ENCODE measurements at regions not wholly inside any gene's neighbourhood (a gene's known extent, or its start where the extent isn't known, plus 50 kb on each side); places are given as distances from the start of the nearest gene placed in this dataset.

GRCh38 chr1:80533093-80533492 lies 1267.6 kb upstream of the ADGRL2 start:
- CTCF ChIA-PET = no interaction called here
- intact Hi-C loops (cut with micrococcal nuclease; ENCODE audit: unreplicated experiment) = no loop called here
- POLR2A ChIA-PET = no interaction called here
- ATAC-seq = no peak
- Histone ChIP-seq H3K27me3 (ENCODE audit: control insufficient read depth, insufficient read depth, low read length) (no peaks in the 10 kb centered on the region), H3K4me3 (ENCODE audit: low read depth in 2 of 2, low read length in 2 of 2) (no peak overlapping the region), H3K36me3 (ENCODE audit: control insufficient read depth, insufficient read depth, low read length) (no peaks in the 10 kb centered on the region), H3K9me3 (ENCODE audit: control insufficient read depth, insufficient read depth, low read depth, low read length) (no peaks in the 10 kb centered on the region), H3K4me1 (ENCODE audit: control insufficient read depth, insufficient read depth, low read length) (no peaks in the 10 kb centered on the region), H3K27ac (ENCODE audit: low read length) (no peak overlapping the region)
- TF ChIP-seq CTCF (IDR thresholded peaks at IDR 0.05) = no peak
- no peak for TF ChIP-seq TCF7L2 (IDR thresholded peaks at IDR 0.05; ENCODE audit: low read depth, low read length)
- no peak for TF ChIP-seq POLR2AphosphoS5 (IDR thresholded peaks at IDR 0.05; ENCODE audit: low read depth, low read length)
- no peak for TF ChIP-seq REST (IDR thresholded peaks at IDR 0.05; ENCODE audit: insufficient read depth in 1 of 2, low read depth in 2 of 2, low read length in 1 of 2)
- TF ChIP-seq SIN3A (IDR thresholded peaks at IDR 0.05; ENCODE audit: borderline replicate concordance, insufficient read depth, low read depth, low read length) = no peak
- in situ Hi-C loops (cut with HindIII; ENCODE audit: low pct_unique_long_range_greater_than_20kb, low sequenced_read_pairs) = no loop called here
- no TSS peak for BruUV-seq (replicated peaks)
- no peak for DNase-seq (ENCODE audit: low read depth, low spot score)

GRCh38 chr1:80531182-80531581 lies 1269.6 kb upstream of the ADGRL2 start:
- Histone ChIP-seq H3K36me3 (ENCODE audit: control insufficient read depth, insufficient read depth, low read length) (no peaks in the 10 kb centered on the region), H3K27me3 (ENCODE audit: control insufficient read depth, insufficient read depth, low read length) (no peaks in the 10 kb centered on the region), H3K27ac (ENCODE audit: low read length) (no peak overlapping the region), H3K9me3 (ENCODE audit: control insufficient read depth, insufficient read depth, low read depth, low read length) (no peaks in the 10 kb centered on the region), H3K4me3 (ENCODE audit: low read depth in 2 of 2, low read length in 2 of 2) (no peak overlapping the region), H3K4me1 (ENCODE audit: control insufficient read depth, insufficient read depth, low read length) (no peaks in the 10 kb centered on the region)
- POLR2A ChIA-PET = no interaction called here
- no peak for ATAC-seq
- CTCF ChIA-PET = no interaction called here
- in situ Hi-C loops (cut with HindIII; ENCODE audit: low pct_unique_long_range_greater_than_20kb, low sequenced_read_pairs) = no loop called here
- intact Hi-C loops (cut with micrococcal nuclease; ENCODE audit: unreplicated experiment) = no loop called here
- TF ChIP-seq CTCF (IDR thresholded peaks at IDR 0.05) (no peak), SIN3A (IDR thresholded peaks at IDR 0.05; ENCODE audit: borderline replicate concordance, insufficient read depth, low read depth, low read length) (no peak), POLR2AphosphoS5 (IDR thresholded peaks at IDR 0.05; ENCODE audit: low read depth, low read length) (no peak), REST (IDR thresholded peaks at IDR 0.05; ENCODE audit: insufficient read depth in 1 of 2, low read depth in 2 of 2, low read length in 1 of 2) (no peak), TCF7L2 (IDR thresholded peaks at IDR 0.05; ENCODE audit: low read depth, low read length) (no peak)
- no peak for DNase-seq (ENCODE audit: low read depth, low spot score)
- no TSS peak for BruUV-seq (replicated peaks)

Measured in Panc1 (cell line).